ENCODE measurements at regions not wholly inside any gene's neighbourhood (a gene's known extent, or its start where the extent isn't known, plus 50 kb on each side); places are given as distances from the start of the nearest gene placed in this dataset.

GRCh38 chr5:56684159-56684558 is 131.2 kb upstream of the MAP3K1 start:
- Mint-ChIP-seq H3K36me3 (ENCODE audit: unreplicated experiment) (no peaks in the 10 kb centered on the region), H3K27me3 (ENCODE audit: unreplicated experiment) (peaks cover 2% of the 10 kb centered on the region), H3K27ac (ENCODE audit: unreplicated experiment) (no peak overlapping the region), H3K4me1 (ENCODE audit: low read depth, unreplicated experiment) (no peaks in the 10 kb centered on the region), H3K9me3 (ENCODE audit: unreplicated experiment) (no peaks in the 10 kb centered on the region), H3K4me3 (ENCODE audit: unreplicated experiment) (no peak overlapping the region)
- TF ChIP-seq CTCF (IDR thresholded peaks at IDR 0.05; ENCODE audit: partially characterized antibody, unreplicated experiment), result no peak
- DNase-seq, result no peak

GRCh38 chr5:56683733-56684132 is 131.6 kb upstream of the MAP3K1 start:
- Mint-ChIP-seq H3K4me3 (ENCODE audit: unreplicated experiment) (no peak overlapping the region), H3K4me1 (ENCODE audit: low read depth, unreplicated experiment) (no peaks in the 10 kb centered on the region), H3K27ac (ENCODE audit: unreplicated experiment) (no peak overlapping the region), H3K9me3 (ENCODE audit: unreplicated experiment) (no peaks in the 10 kb centered on the region), H3K36me3 (ENCODE audit: unreplicated experiment) (no peaks in the 10 kb centered on the region), H3K27me3 (ENCODE audit: unreplicated experiment) (peaks cover 2% of the 10 kb centered on the region)
- DNase-seq, result no peak
- no peak for TF ChIP-seq CTCF (IDR thresholded peaks at IDR 0.05; ENCODE audit: partially characterized antibody, unreplicated experiment)

GRCh38 chr5:56683281-56683680 is 132.1 kb upstream of the MAP3K1 start:
- no peaks in the 10 kb centered on the region for H3K9me3 Mint-ChIP-seq (ENCODE audit: unreplicated experiment)
- no peaks in the 10 kb centered on the region for H3K4me1 Mint-ChIP-seq (ENCODE audit: low read depth, unreplicated experiment)
- H3K36me3 Mint-ChIP-seq (ENCODE audit: unreplicated experiment), result no peaks in the 10 kb centered on the region
- no peak overlapping the region for H3K4me3 Mint-ChIP-seq (ENCODE audit: unreplicated experiment)
- no peak for DNase-seq
- peaks cover 2% of the 10 kb centered on the region for H3K27me3 Mint-ChIP-seq (ENCODE audit: unreplicated experiment)
- no peak overlapping the region for H3K27ac Mint-ChIP-seq (ENCODE audit: unreplicated experiment)
- TF ChIP-seq CTCF (IDR thresholded peaks at IDR 0.05; ENCODE audit: partially characterized antibody, unreplicated experiment), result no peak

- H3K4me1 Mint-ChIP-seq (ENCODE audit: low read depth, unreplicated experiment), result peaks cover 5% of the 10 kb centered on the region
- no peak for DNase-seq
- no peak overlapping the region for H3K27ac Mint-ChIP-seq (ENCODE audit: unreplicated experiment)
- H3K4me3 Mint-ChIP-seq (ENCODE audit: unreplicated experiment), result no peak overlapping the region
- peaks cover 2% of the 10 kb centered on the region for H3K27me3 Mint-ChIP-seq (ENCODE audit: unreplicated experiment)
- no peaks in the 10 kb centered on the region for H3K9me3 Mint-ChIP-seq (ENCODE audit: unreplicated experiment)
- no peaks in the 10 kb centered on the region for H3K36me3 Mint-ChIP-seq (ENCODE audit: unreplicated experiment)
- TF ChIP-seq CTCF (IDR thresholded peaks at IDR 0.05; ENCODE audit: partially characterized antibody, unreplicated experiment), result no peak
These were observed 134.0 kb upstream of the MAP3K1 start for GRCh38 chr5:56681346-56681745.

- Mint-ChIP-seq H3K4me1 (ENCODE audit: low read depth, unreplicated experiment) (peaks cover 9% of the 10 kb centered on the region), H3K36me3 (ENCODE audit: unreplicated experiment) (no peaks in the 10 kb centered on the region), H3K27ac (ENCODE audit: unreplicated experiment) (no peak overlapping the region), H3K4me3 (ENCODE audit: unreplicated experiment) (no peak overlapping the region), H3K9me3 (ENCODE audit: unreplicated experiment) (no peaks in the 10 kb centered on the region), H3K27me3 (ENCODE audit: unreplicated experiment) (peaks cover 2% of the 10 kb centered on the region)
- TF ChIP-seq CTCF (IDR thresholded peaks at IDR 0.05; ENCODE audit: partially characterized antibody, unreplicated experiment), result no peak
- no peak for DNase-seq
These were observed 134.6 kb upstream of the MAP3K1 start for GRCh38 chr5:56680731-56681130.

Measured in glutamatergic neuron (in vitro differentiated cells).